SKM-1 treated with dmso at 0.1 percent for 144 hours (cell line): ENCODE measurements at regions not wholly inside any gene's neighbourhood (a gene's known extent, or its start where the extent isn't known, plus 50 kb on each side); places are given as distances from the start of the nearest gene placed in this dataset.
A peak's percentile ranks its signal among the peaks of the same experiment; 100 is the strongest.

Experiments
- DNase-seq: peaks from one replicate; lab custom pipeline; 2025; ENCODE audit not compliant: unreplicated experiment; lab: John Stamatoyannopoulos, UW

- no peak for DNase-seq
Measured at GRCh38 chr7:96415293-96415940, 93.5 kb upstream of the SLC25A13 start.

GRCh38 chr7:96414931-96415292 lies 93.0 kb upstream of the SLC25A13 start:
- peak; percentile 52 for DNase-seq

GRCh38 chr7:96410126-96410839 lies 88.4 kb upstream of the SLC25A13 start:
- no peak for DNase-seq

GRCh38 chr7:96408881-96409280 lies 87.0 kb upstream of the SLC25A13 start:
- no peak for DNase-seq

- no peak for DNase-seq
Measured at GRCh38 chr7:96407427-96407826, 85.5 kb upstream of the SLC25A13 start.

GRCh38 chr7:96402913-96403312 lies 81.0 kb upstream of the SLC25A13 start:
- DNase-seq, result no peak

GRCh38 chr7:96401200-96401599 lies 79.3 kb upstream of the SLC25A13 start:
- peak; percentile 2 for DNase-seq

- no peak for DNase-seq
Measured at GRCh38 chr7:96400518-96400917, 78.6 kb upstream of the SLC25A13 start.

GRCh38 chr7:96400001-96400400 lies 78.1 kb upstream of the SLC25A13 start:
- DNase-seq, result no peak

GRCh38 chr7:96397936-96398598 lies 76.2 kb upstream of the SLC25A13 start:
- no peak for DNase-seq

GRCh38 chr7:96388620-96389383 lies 66.9 kb upstream of the SLC25A13 start:
- DNase-seq, result no peak

GRCh38 chr7:96388166-96388565 lies 66.3 kb upstream of the SLC25A13 start:
- DNase-seq, result no peak

GRCh38 chr7:96380111-96380512 lies 58.2 kb upstream of the SLC25A13 start:
- DNase-seq, result no peak

GRCh38 chr7:96377399-96377798 lies 55.5 kb upstream of the SLC25A13 start:
- DNase-seq, result no peak
